ENCODE measurements at regions not wholly inside any gene's neighbourhood (a gene's known extent, or its start where the extent isn't known, plus 50 kb on each side); places are given as distances from the start of the nearest gene placed in this dataset.
"Not testable (repeated sequence)": the region's sequence is repeated elsewhere in the genome, so short reads cannot be mapped to it uniquely, and the experiment has no call there.

DNA sequence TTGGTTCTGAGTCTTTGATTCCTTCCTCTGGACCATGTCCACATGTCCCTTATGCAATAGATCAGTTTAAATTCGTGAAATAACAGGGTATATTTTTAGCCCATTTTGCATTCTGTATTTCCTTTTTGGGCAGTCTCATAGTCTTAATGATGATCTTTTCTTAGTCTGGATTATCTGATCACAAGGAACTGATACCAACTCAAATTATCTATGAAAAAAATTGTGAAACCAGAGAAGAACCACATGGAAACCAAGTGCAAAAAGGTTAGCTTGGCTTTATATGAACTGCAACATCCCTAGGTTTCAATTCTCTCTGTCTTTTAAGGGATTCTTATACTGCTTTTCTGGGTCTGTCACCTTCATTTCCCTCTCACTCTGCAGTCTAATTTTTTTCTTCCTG is 608.6 kb upstream of the AADAT start:
- TF ChIP-seq, protein P1, sequence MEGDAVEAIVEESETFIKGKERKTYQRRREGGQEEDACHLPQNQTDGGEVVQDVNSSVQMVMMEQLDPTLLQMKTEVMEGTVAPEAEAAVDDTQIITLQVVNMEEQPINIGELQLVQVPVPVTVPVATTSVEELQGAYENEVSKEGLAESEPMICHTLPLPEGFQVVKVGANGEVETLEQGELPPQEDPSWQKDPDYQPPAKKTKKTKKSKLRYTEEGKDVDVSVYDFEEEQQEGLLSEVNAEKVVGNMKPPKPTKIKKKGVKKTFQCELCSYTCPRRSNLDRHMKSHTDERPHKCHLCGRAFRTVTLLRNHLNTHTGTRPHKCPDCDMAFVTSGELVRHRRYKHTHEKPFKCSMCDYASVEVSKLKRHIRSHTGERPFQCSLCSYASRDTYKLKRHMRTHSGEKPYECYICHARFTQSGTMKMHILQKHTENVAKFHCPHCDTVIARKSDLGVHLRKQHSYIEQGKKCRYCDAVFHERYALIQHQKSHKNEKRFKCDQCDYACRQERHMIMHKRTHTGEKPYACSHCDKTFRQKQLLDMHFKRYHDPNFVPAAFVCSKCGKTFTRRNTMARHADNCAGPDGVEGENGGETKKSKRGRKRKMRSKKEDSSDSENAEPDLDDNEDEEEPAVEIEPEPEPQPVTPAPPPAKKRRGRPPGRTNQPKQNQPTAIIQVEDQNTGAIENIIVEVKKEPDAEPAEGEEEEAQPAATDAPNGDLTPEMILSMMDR (IDR thresholded peaks at IDR 0.05), result no peak
- Histone ChIP-seq H3K27ac (no peak overlapping the region), H3K4me3 (no peak overlapping the region)

GRCh38 chr4:170697845-170698244 is 608.1 kb upstream of the AADAT start:
- no peak for DNase-seq
- no peak for ATAC-seq
- intact Hi-C loops (cut with DNase I), result loop anchor here in 1 of 10 donors (1.0 kb wide), 1 partner anchor 27 kb away; no protein-coding TSS in a partner anchor
- Histone ChIP-seq H3K27me3 (no peaks in the 10 kb centered on the region), H3K9me3 (no peaks in the 10 kb centered on the region), H3K4me3 (no peak overlapping the region), H3K36me3 (no peaks in the 10 kb centered on the region), H3K4me1 (no peaks in the 10 kb centered on the region), H3K27ac (no peak overlapping the region)
- WGBS, 2 donors, result 60 to 80% methylated on average over 2 of the region's 2 CpGs
- TF ChIP-seq, protein P1 (IDR thresholded peaks at IDR 0.05), result no peak

More for the DNA sequence above, 608.6 kb upstream of the AADAT start:
- 33 to 36% methylated on average over 1 of the region's 1 CpG for WGBS, 2 donors
- DNase-seq (no peak), ATAC-seq (no peak)
- Histone ChIP-seq H3K36me3 (no peaks in the 10 kb centered on the region), H3K9me3 (no peaks in the 10 kb centered on the region), H3K27me3 (no peaks in the 10 kb centered on the region), H3K4me1 (no peaks in the 10 kb centered on the region)
- intact Hi-C loops (cut with DNase I), result no loop called here

DNA sequence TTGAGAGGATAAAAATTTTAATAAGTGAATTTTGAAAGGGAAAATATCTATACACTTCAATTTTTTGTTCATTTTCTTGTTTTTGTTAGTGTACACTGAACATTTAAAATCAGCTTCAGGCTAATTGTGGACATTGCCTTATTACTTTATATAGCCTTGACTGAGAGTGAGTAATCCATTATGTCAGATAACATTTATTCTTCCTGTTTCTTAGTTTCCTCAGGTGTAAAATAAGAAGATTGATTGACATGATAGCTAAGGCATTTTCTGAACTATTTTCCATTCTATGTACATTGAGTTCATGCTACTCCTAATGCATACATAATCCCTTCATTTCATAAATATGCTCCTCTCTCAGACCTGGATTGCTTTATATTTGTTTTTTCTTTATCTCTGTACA is 607.3 kb upstream of the AADAT start:
- no peak for DNase-seq
- no peaks in the 10 kb centered on the region for H3K4me1 ChIP-seq
- no peak for ATAC-seq
- intact Hi-C loops (cut with DNase I), result loop anchor here in 1 of 10 donors (1.0 kb wide), 1 partner anchor 26 kb away; no protein-coding TSS in a partner anchor
- TF ChIP-seq, protein P1 (IDR thresholded peaks at IDR 0.05), result no peak
- no peaks in the 10 kb centered on the region for H3K36me3 ChIP-seq
- H3K4me3 ChIP-seq, result no peak overlapping the region
- H3K27ac ChIP-seq, result no peak overlapping the region
- no peaks in the 10 kb centered on the region for H3K27me3 ChIP-seq
- H3K9me3 ChIP-seq, result no peaks in the 10 kb centered on the region

GRCh38 chr4:170691168-170691567 is 601.4 kb upstream of the AADAT start:
- H3K9me3 ChIP-seq, result no peaks in the 10 kb centered on the region
- H3K27me3 ChIP-seq, result no peaks in the 10 kb centered on the region
- intact Hi-C loops (cut with DNase I), result no loop called here
- ATAC-seq, result no peak
- DNase-seq, result no peak
- H3K27ac ChIP-seq, result no peak overlapping the region
- H3K36me3 ChIP-seq, result no peaks in the 10 kb centered on the region
- no peaks in the 10 kb centered on the region for H3K4me1 ChIP-seq
- TF ChIP-seq, protein P1 (IDR thresholded peaks at IDR 0.05), result no peak
- H3K4me3 ChIP-seq, result no peak overlapping the region

GRCh38 chr4:170687751-170688150 is 598.0 kb upstream of the AADAT start:
- no peaks in the 10 kb centered on the region for H3K27me3 ChIP-seq
- H3K9me3 ChIP-seq, result no peaks in the 10 kb centered on the region
- intact Hi-C loops (cut with DNase I), result no loop called here
- no peak overlapping the region for H3K27ac ChIP-seq
- DNase-seq (no peak), ATAC-seq (no peak)
- no peak overlapping the region for H3K4me3 ChIP-seq
- WGBS, 2 donors, result 85 to 88% methylated on average over 6 of the region's 6 CpGs
- TF ChIP-seq, protein P1 (IDR thresholded peaks at IDR 0.05), result no peak
- no peaks in the 10 kb centered on the region for H3K4me1 ChIP-seq
- H3K36me3 ChIP-seq, result no peaks in the 10 kb centered on the region

DNA sequence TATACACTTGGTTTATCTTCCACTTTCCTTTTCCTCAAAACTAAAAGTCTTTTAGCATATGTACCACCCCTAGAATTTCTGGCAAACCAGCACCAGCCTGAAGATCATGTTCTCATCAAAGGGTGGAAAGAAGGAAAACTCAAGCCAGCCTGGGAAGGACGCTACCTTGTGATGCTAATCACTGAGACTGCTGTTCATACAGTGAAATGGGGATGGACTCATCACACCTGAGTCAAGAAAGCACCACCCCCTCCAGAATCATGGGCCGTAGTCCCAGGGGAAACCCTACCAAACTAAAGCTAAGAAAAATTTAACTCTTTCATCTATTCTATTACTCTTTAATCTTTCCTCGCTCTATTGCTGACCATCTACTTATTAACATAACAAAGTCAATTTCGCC is 595.9 kb upstream of the AADAT start:
- 71 to 78% methylated on average over 4 of the region's 4 CpGs for WGBS, 2 donors
- H3K4me3 ChIP-seq; ATAC-seq; H3K9me3 ChIP-seq; DNase-seq; H3K36me3 ChIP-seq; intact Hi-C loops (cut with DNase I); H3K27me3 ChIP-seq; H3K27ac ChIP-seq; H3K4me1 ChIP-seq: not testable (repeated sequence)

Data from heart right ventricle (tissue), 16 donors.